ENCODE measurements at regions not wholly inside any gene's neighbourhood (a gene's known extent, or its start where the extent isn't known, plus 50 kb on each side); places are given as distances from the start of the nearest gene placed in this dataset.

DNA sequence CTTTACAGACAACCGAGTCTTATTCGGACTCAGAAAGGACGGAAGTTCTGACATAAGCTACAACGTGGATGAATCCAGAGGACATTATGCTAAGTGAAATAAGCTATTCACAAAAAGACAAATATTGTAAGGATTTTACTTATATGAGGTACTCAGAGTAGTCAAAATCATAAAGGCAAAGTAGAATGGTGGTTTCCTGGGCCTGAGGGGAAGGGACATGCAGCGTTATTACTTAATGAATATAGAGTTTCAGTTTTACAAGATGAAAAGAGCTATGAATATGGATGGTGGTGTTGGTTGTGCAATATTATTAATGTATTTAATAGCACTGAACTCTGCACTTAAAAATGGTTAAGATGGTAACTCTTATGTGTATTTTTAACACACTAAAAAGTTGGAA lies 419.1 kb upstream of the SGCG start:
- Histone ChIP-seq H3K9ac (ENCODE audit: extremely low read depth, low read length, poor library complexity, severe bottlenecking) (no peak overlapping the region), H3K4me1 (ENCODE audit: control insufficient read depth, insufficient read depth, low read length) (no peaks in the 10 kb centered on the region), H3K4me3 (ENCODE audit: low read length) (no peak overlapping the region), H3K27ac (ENCODE audit: low read depth, low read length) (no peak overlapping the region), H3K9me3 (ENCODE audit: control insufficient read depth, low read length) (no peaks in the 10 kb centered on the region), H3K27me3 (ENCODE audit: control insufficient read depth, insufficient read depth, low read length, poor library complexity, severe bottlenecking) (no peaks in the 10 kb centered on the region), H3K36me3 (ENCODE audit: control insufficient read depth, insufficient read depth, low read length) (no peaks in the 10 kb centered on the region)
- TF ChIP-seq, protein P1, sequence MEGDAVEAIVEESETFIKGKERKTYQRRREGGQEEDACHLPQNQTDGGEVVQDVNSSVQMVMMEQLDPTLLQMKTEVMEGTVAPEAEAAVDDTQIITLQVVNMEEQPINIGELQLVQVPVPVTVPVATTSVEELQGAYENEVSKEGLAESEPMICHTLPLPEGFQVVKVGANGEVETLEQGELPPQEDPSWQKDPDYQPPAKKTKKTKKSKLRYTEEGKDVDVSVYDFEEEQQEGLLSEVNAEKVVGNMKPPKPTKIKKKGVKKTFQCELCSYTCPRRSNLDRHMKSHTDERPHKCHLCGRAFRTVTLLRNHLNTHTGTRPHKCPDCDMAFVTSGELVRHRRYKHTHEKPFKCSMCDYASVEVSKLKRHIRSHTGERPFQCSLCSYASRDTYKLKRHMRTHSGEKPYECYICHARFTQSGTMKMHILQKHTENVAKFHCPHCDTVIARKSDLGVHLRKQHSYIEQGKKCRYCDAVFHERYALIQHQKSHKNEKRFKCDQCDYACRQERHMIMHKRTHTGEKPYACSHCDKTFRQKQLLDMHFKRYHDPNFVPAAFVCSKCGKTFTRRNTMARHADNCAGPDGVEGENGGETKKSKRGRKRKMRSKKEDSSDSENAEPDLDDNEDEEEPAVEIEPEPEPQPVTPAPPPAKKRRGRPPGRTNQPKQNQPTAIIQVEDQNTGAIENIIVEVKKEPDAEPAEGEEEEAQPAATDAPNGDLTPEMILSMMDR (conservative IDR thresholded peaks at IDR 0.05), result no peak
- no peaks in the 10 kb centered on the region for H3K4me1 Mint-ChIP-seq
- H3K36me3 Mint-ChIP-seq (ENCODE audit: low read depth), result no peaks in the 10 kb centered on the region
- no peaks in the 10 kb centered on the region for H3K9me3 Mint-ChIP-seq
- no peak for DNase-seq
- no peak overlapping the region for H3K27ac Mint-ChIP-seq
- no peaks in the 10 kb centered on the region for H3K27me3 Mint-ChIP-seq (ENCODE audit: insufficient read depth)
- no peak overlapping the region for H3K4me3 Mint-ChIP-seq
- WGBS, 2 experiments (ENCODE audit: insufficient coverage in 1 of 2, insufficient read length in 1 of 2), result 95 to 100% methylated on average over 3 to 5 of the region's 5 CpGs

DNA sequence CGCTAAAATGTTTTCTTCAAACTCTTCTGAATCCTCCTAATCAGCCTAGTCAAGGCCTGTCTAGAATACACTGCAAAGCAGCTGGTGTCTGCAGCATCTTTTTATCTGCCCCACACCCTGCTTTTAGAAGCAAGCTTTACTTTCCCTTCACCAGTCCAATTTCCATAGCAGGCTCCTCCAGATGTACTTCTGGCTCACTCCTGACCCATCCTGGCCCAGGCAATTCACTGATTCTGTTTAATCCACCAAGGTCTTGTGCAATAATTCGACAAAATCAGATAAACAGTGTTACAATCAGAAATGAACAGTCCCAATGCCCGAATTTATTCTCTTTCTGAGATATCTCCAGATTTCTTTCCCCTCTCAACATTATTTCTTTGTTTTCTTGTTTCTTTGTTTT lies 415.2 kb upstream of the SGCG start:
- H3K27ac Mint-ChIP-seq, result no peak overlapping the region
- H3K9ac ChIP-seq (ENCODE audit: extremely low read depth, low read length, poor library complexity, severe bottlenecking), result no peak overlapping the region
- no peaks in the 10 kb centered on the region for H3K27me3 ChIP-seq (ENCODE audit: control insufficient read depth, insufficient read depth, low read length, poor library complexity, severe bottlenecking)
- DNase-seq, result no peak
- H3K4me1 Mint-ChIP-seq, result no peaks in the 10 kb centered on the region
- no peaks in the 10 kb centered on the region for H3K9me3 ChIP-seq (ENCODE audit: control insufficient read depth, low read length)
- WGBS, 2 experiments (ENCODE audit: insufficient coverage in 1 of 2, insufficient read length in 1 of 2), result 87 to 93% methylated on average over 3 of the region's 3 CpGs
- no peak overlapping the region for H3K4me3 ChIP-seq (ENCODE audit: low read length)
- no peaks in the 10 kb centered on the region for H3K27me3 Mint-ChIP-seq (ENCODE audit: insufficient read depth)
- H3K4me3 Mint-ChIP-seq, result no peak overlapping the region
- no peak overlapping the region for H3K27ac ChIP-seq (ENCODE audit: low read depth, low read length)
- H3K4me1 ChIP-seq (ENCODE audit: control insufficient read depth, insufficient read depth, low read length), result no peaks in the 10 kb centered on the region
- no peaks in the 10 kb centered on the region for H3K36me3 ChIP-seq (ENCODE audit: control insufficient read depth, insufficient read depth, low read length)
- TF ChIP-seq, protein P1 (conservative IDR thresholded peaks at IDR 0.05), result no peak
- H3K36me3 Mint-ChIP-seq (ENCODE audit: low read depth), result no peaks in the 10 kb centered on the region
- no peaks in the 10 kb centered on the region for H3K9me3 Mint-ChIP-seq

DNA sequence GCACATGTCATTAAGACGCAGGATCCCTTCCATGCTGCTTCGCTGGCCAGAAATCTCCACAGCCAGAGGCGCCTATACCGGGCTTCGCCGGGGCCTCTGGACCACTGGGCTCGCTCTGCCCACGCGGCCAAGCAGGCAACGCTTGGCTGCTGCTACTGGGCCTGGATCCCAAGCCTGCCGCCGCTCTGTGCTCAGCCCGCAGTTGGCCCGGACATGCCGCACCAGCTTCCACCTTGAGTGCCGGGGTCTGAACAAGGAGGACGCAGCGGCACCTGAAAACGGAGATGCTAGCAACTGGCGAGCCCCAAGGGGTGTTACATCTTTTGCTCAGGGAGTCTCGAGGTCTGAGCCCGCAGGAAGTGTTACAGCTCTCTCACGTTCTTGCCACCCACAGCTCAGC lies 409.9 kb upstream of the SGCG start:
- DNase-seq, result no peak
- Histone ChIP-seq H3K4me3 (ENCODE audit: low read length) (no peak overlapping the region), H3K9ac (ENCODE audit: extremely low read depth, low read length, poor library complexity, severe bottlenecking) (no peak overlapping the region), H3K36me3 (ENCODE audit: control insufficient read depth, insufficient read depth, low read length) (no peaks in the 10 kb centered on the region), H3K4me1 (ENCODE audit: control insufficient read depth, insufficient read depth, low read length) (no peaks in the 10 kb centered on the region), H3K9me3 (ENCODE audit: control insufficient read depth, low read length) (no peaks in the 10 kb centered on the region), H3K27ac (ENCODE audit: low read depth, low read length) (no peak overlapping the region), H3K27me3 (ENCODE audit: control insufficient read depth, insufficient read depth, low read length, poor library complexity, severe bottlenecking) (no peaks in the 10 kb centered on the region)
- Mint-ChIP-seq H3K36me3 (ENCODE audit: low read depth) (no peaks in the 10 kb centered on the region), H3K4me3 (no peak overlapping the region), H3K27ac (no peak overlapping the region), H3K27me3 (ENCODE audit: insufficient read depth) (no peaks in the 10 kb centered on the region), H3K4me1 (no peaks in the 10 kb centered on the region), H3K9me3 (no peaks in the 10 kb centered on the region)
- WGBS, 2 experiments (ENCODE audit: insufficient coverage in 1 of 2, insufficient read length in 1 of 2), result 94 to 96% methylated on average over 13 to 23 of the region's 23 CpGs
- TF ChIP-seq, protein P1 (conservative IDR thresholded peaks at IDR 0.05), result no peak
